Stimulated activated CD4-positive, alpha-beta T cell treated with anti-CD3 and anti-CD28 coated beads, Interleukin-4, amount 100 ng/mL, for 24 hours (primary cell): ENCODE measurements at regions not wholly inside any gene's neighbourhood (a gene's known extent, or its start where the extent isn't known, plus 50 kb on each side); places are given as distances from the start of the nearest gene placed in this dataset.
"Not testable (repeated sequence)": the region's sequence is repeated elsewhere in the genome, so short reads cannot be mapped to it uniquely, and the experiment has no call there.

Experiments used
- DNase-seq: peaks from one replicate; pipeline ENCODE4 v3.0.0-alpha.2; 2020

GRCh38 chr18:14321217-14321616 is 189.0 kb upstream of the ZNF519 start:
- not testable (repeated sequence) for DNase-seq

GRCh38 chr18:14301255-14301654 is 169.0 kb upstream of the ZNF519 start:
- not testable (repeated sequence) for DNase-seq

- not testable (repeated sequence) for DNase-seq
Measured at GRCh38 chr18:14295081-14295480, 162.8 kb upstream of the ZNF519 start.

- no peak for DNase-seq
Measured at GRCh38 chr18:14285053-14285452, 152.8 kb upstream of the ZNF519 start.

GRCh38 chr18:14275391-14275790 is 143.2 kb upstream of the ZNF519 start:
- DNase-seq = not testable (repeated sequence)

- DNase-seq = not testable (repeated sequence)
Measured at GRCh38 chr18:14265637-14266410, 133.6 kb upstream of the ZNF519 start.

- DNase-seq = not testable (repeated sequence)
Measured at GRCh38 chr18:14262786-14263185, 130.6 kb upstream of the ZNF519 start.

GRCh38 chr18:14250084-14250677 is 117.9 kb upstream of the ZNF519 start:
- DNase-seq = not testable (repeated sequence)

GRCh38 chr18:14239224-14239623 is 107.0 kb upstream of the ZNF519 start:
- DNase-seq = not testable (repeated sequence)

- DNase-seq = not testable (repeated sequence)
Measured at GRCh38 chr18:14236356-14237048, 104.3 kb upstream of the ZNF519 start.

GRCh38 chr18:14225286-14225679 is 93.0 kb upstream of the ZNF519 start:
- DNase-seq = not testable (repeated sequence)

GRCh38 chr18:14224551-14225285 is 92.5 kb upstream of the ZNF519 start:
- DNase-seq = not testable (repeated sequence)

GRCh38 chr18:14223919-14224318 is 91.7 kb upstream of the ZNF519 start:
- not testable (repeated sequence) for DNase-seq

- not testable (repeated sequence) for DNase-seq
Measured at GRCh38 chr18:14223231-14223822, 91.1 kb upstream of the ZNF519 start.

GRCh38 chr18:14222354-14223221 is 90.4 kb upstream of the ZNF519 start:
- DNase-seq = not testable (repeated sequence)

- DNase-seq = no peak
Measured at GRCh38 chr18:14221689-14222088, 89.5 kb upstream of the ZNF519 start.

GRCh38 chr18:14215952-14216351 is 83.7 kb upstream of the ZNF519 start:
- not testable (repeated sequence) for DNase-seq

- DNase-seq = not testable (repeated sequence)
Measured at GRCh38 chr18:14203424-14203823, 71.2 kb upstream of the ZNF519 start.

- DNase-seq = not testable (repeated sequence)
Measured at GRCh38 chr18:14190776-14191442, 58.7 kb upstream of the ZNF519 start.

- DNase-seq = no peak
Measured at GRCh38 chr18:14189858-14190257, 57.6 kb upstream of the ZNF519 start.
